ENCODE measurements at regions not wholly inside any gene's neighbourhood (a gene's known extent, or its start where the extent isn't known, plus 50 kb on each side); places are given as distances from the start of the nearest gene placed in this dataset.

DNA sequence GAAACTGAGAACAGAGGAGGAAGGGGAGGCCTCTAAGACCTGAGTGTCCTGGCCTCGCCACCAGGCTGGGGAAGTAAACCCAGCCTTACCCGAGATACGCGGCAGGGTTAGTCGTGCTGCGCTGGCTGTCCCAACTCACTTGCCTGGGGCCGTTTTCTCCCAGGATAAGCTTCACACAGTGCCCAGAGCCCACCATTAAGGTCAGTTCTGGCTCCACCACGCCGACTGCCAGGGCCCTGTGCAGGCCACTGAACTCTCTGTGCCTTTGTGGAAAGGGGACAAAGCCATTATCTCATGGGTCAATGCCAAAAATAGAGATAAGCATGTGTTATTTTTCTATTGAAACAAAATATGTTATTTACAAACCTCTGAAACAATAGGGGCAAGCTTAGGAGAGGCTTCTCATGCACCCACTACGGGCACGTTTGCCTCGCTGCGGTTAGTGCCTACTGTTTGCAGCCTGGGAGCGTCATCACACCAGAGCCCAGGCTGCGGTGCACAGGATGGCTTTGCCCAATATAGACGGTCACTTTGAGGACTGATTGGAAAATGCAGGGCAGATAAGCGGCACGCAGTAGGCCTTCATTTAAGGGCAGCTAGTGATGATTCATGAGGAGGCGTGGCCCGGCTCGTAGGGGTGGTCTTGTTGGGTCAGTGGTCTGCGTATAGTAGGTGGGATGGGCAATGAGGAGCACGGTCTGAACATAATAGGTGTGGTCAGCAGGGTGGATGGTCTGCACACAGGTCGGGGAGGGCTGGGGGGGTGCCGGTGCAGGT lies 242.1 kb downstream of the GLI2 start:
- TF ChIP-seq EP300 (IDR thresholded peaks at IDR 0.05), result no peak
- TF ChIP-seq, protein P1, sequence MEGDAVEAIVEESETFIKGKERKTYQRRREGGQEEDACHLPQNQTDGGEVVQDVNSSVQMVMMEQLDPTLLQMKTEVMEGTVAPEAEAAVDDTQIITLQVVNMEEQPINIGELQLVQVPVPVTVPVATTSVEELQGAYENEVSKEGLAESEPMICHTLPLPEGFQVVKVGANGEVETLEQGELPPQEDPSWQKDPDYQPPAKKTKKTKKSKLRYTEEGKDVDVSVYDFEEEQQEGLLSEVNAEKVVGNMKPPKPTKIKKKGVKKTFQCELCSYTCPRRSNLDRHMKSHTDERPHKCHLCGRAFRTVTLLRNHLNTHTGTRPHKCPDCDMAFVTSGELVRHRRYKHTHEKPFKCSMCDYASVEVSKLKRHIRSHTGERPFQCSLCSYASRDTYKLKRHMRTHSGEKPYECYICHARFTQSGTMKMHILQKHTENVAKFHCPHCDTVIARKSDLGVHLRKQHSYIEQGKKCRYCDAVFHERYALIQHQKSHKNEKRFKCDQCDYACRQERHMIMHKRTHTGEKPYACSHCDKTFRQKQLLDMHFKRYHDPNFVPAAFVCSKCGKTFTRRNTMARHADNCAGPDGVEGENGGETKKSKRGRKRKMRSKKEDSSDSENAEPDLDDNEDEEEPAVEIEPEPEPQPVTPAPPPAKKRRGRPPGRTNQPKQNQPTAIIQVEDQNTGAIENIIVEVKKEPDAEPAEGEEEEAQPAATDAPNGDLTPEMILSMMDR (IDR thresholded peaks at IDR 0.05), result no peak
- no peak for TF ChIP-seq POLR2A (IDR thresholded peaks at IDR 0.05)
- no peak for TF ChIP-seq POLR2AphosphoS5 (IDR thresholded peaks at IDR 0.05)

All from upper lobe of left lung (tissue), 4 donors.